ENCODE measurements at regions not wholly inside any gene's neighbourhood (a gene's known extent, or its start where the extent isn't known, plus 50 kb on each side); places are given as distances from the start of the nearest gene placed in this dataset.

DNA sequence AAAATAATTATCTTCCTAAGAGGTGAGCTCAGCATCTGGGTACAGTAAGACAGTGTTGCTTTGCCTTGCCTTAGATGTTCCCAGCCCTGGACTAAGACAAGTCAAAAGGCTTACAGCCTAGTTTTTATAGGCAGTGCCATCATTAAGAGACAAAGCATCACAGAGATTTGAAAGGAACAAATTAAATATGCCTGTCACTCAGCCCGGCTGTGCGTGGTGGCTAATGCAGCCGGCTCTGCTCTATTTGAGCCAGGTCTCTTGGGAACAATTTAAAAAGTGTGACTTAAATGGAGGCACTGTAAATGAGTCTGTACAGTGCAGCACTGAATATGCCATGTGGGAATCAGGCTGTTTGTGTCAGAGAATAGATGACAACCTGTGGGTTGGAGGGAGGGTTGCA is 1687.4 kb upstream of the FLRT2 start:
- Histone ChIP-seq H3K27me3 (replicated peaks; ENCODE audit: insufficient read depth) (no peaks in the 10 kb centered on the region), H3K4me3 (no peak overlapping the region), H3K27ac (no peak overlapping the region), H3K4me1 (replicated peaks) (no peaks in the 10 kb centered on the region), H3K36me3 (no peaks in the 10 kb centered on the region), H3K9me3 (no peaks in the 10 kb centered on the region)
- WGBS: 47% methylated on average over 3 of the region's 3 CpGs
- TF ChIP-seq CTCF (IDR thresholded peaks at IDR 0.05): no peak
- no peak for TF ChIP-seq POLR2A (IDR thresholded peaks at IDR 0.05)
- no peak for TF ChIP-seq POLR2AphosphoS5 (IDR thresholded peaks at IDR 0.05)
- intact Hi-C loops (cut with DNase I): no loop called here
- DNase-seq (ENCODE audit: low spot score): no peak

GRCh38 chr14:83847102-83847501 is 1682.8 kb upstream of the FLRT2 start:
- H3K4me3 ChIP-seq: no peak overlapping the region
- WGBS: 50% methylated on average over 1 of the region's 1 CpG
- H3K9me3 ChIP-seq: no peaks in the 10 kb centered on the region
- intact Hi-C loops (cut with DNase I): no loop called here
- no peak overlapping the region for H3K27ac ChIP-seq
- no peaks in the 10 kb centered on the region for H3K4me1 ChIP-seq (replicated peaks)
- no peaks in the 10 kb centered on the region for H3K36me3 ChIP-seq
- no peak for DNase-seq (ENCODE audit: low spot score)
- no peaks in the 10 kb centered on the region for H3K27me3 ChIP-seq (replicated peaks; ENCODE audit: insufficient read depth)
- TF ChIP-seq CTCF (IDR thresholded peaks at IDR 0.05) (no peak), POLR2A (IDR thresholded peaks at IDR 0.05) (no peak), POLR2AphosphoS5 (IDR thresholded peaks at IDR 0.05) (no peak)

DNA sequence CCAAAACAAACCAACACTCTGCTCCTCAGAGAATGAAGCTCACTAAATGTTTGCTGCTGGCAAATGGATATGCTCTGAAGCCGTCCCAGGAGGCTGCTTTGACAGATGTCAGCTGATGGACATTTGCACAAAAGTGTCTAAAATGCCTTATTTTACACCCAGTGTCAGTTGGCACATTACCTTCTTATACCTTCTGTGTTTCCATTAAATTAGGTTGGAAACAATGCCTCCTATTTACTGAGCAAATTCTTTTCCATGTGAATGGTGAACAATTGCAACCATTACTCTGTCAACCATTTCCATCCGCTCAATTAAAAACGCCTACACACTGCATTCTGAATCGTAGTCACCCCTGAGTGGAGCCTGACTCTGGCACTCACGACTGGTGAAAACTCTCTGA is 1679.9 kb upstream of the FLRT2 start:
- 60% methylated on average over 5 of the region's 5 CpGs for WGBS
- H3K27me3 ChIP-seq (replicated peaks; ENCODE audit: insufficient read depth): no peaks in the 10 kb centered on the region
- H3K27ac ChIP-seq: no peak overlapping the region
- DNase-seq (ENCODE audit: low spot score): no peak
- H3K4me1 ChIP-seq (replicated peaks): no peaks in the 10 kb centered on the region
- intact Hi-C loops (cut with DNase I): no loop called here
- no peaks in the 10 kb centered on the region for H3K36me3 ChIP-seq
- no peak overlapping the region for H3K4me3 ChIP-seq
- H3K9me3 ChIP-seq: no peaks in the 10 kb centered on the region
- TF ChIP-seq POLR2A (IDR thresholded peaks at IDR 0.05): no peak
- no peak for TF ChIP-seq CTCF (IDR thresholded peaks at IDR 0.05)
- no peak for TF ChIP-seq POLR2AphosphoS5 (IDR thresholded peaks at IDR 0.05)

- Histone ChIP-seq H3K4me1 (replicated peaks) (no peaks in the 10 kb centered on the region), H3K27me3 (replicated peaks; ENCODE audit: insufficient read depth) (no peaks in the 10 kb centered on the region), H3K9me3 (no peaks in the 10 kb centered on the region), H3K27ac (no peak overlapping the region), H3K4me3 (no peak overlapping the region), H3K36me3 (no peaks in the 10 kb centered on the region)
- DNase-seq (ENCODE audit: low spot score): no peak
- WGBS: 62% methylated on average over 3 of the region's 3 CpGs
- intact Hi-C loops (cut with DNase I): no loop called here
- TF ChIP-seq POLR2AphosphoS5 (IDR thresholded peaks at IDR 0.05): no peak
- TF ChIP-seq CTCF (IDR thresholded peaks at IDR 0.05): no peak
- no peak for TF ChIP-seq POLR2A (IDR thresholded peaks at IDR 0.05)
Observed at GRCh38 chr14:83856334-83856733, 1673.6 kb upstream of the FLRT2 start.

DNA sequence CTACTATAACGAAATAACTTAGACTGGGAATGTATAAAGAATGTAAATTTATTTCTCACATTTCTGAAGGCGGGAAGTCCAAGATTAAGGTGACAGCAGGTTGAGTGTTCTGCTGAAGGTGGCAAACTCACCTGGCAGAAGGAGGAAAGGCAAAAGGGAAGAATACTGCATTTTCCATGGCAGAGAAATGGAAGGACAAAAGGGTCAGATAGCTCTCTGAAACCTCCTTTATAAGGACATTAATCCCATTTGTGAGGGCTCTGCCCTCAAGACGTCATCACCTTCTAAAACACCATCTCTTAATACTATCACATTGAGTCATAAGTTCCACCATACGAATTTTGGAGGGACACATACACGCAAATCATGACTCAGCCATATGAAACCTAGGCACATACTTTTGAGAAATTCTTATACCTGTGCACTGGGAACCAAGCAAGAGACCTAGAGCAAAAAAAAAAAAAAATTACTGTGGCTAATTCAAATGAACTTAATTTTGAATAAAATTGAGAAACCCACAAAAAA is 1669.3 kb upstream of the FLRT2 start:
- no peak for TF ChIP-seq POLR2AphosphoS5 (IDR thresholded peaks at IDR 0.05)
- TF ChIP-seq POLR2A (IDR thresholded peaks at IDR 0.05): no peak
- TF ChIP-seq CTCF (IDR thresholded peaks at IDR 0.05): no peak
- intact Hi-C loops (cut with DNase I): no loop called here

More for the DNA sequence above, 1669.3 kb upstream of the FLRT2 start:
- 89% methylated on average over 5 of the region's 5 CpGs for WGBS
- H3K4me1 ChIP-seq (replicated peaks): no peaks in the 10 kb centered on the region
- H3K4me3 ChIP-seq: no peak overlapping the region
- no peak overlapping the region for H3K27ac ChIP-seq
- no peaks in the 10 kb centered on the region for H3K9me3 ChIP-seq
- no peak for DNase-seq (ENCODE audit: low spot score)
- no peaks in the 10 kb centered on the region for H3K36me3 ChIP-seq
- H3K27me3 ChIP-seq (replicated peaks; ENCODE audit: insufficient read depth): no peaks in the 10 kb centered on the region

Measured in prostate gland (tissue), 2 donors.